HUDEP-2 (cell line): ENCODE measurements at regions not wholly inside any gene's neighbourhood (a gene's known extent, or its start where the extent isn't known, plus 50 kb on each side); places are given as distances from the start of the nearest gene placed in this dataset.

ENCODE experiments used
- DNase-seq, 76 experiments: peaks; one replicate each; lab custom pipeline; 2025; ENCODE audit not compliant: unreplicated experiment in 76 of 76; lab: John Stamatoyannopoulos, UW

GRCh38 chr2:147482916-147483669, 361.7 kb upstream of the ACVR2A start:
- no peak for DNase-seq

GRCh38 chr2:147482111-147482895, 362.5 kb upstream of the ACVR2A start:
- no peak for DNase-seq

GRCh38 chr2:147479358-147479757, 365.5 kb upstream of the ACVR2A start:
- DNase-seq = no peak

GRCh38 chr2:147473075-147473474, 371.8 kb upstream of the ACVR2A start:
- DNase-seq = no peak

GRCh38 chr2:147471126-147471525, 373.7 kb upstream of the ACVR2A start:
- DNase-seq = no peak

GRCh38 chr2:147469471-147469870, 375.4 kb upstream of the ACVR2A start:
- no peak for DNase-seq

- no peak for DNase-seq
Measured at GRCh38 chr2:147468963-147469362, 375.9 kb upstream of the ACVR2A start.

- no peak for DNase-seq
Measured at GRCh38 chr2:147468349-147468748, 376.5 kb upstream of the ACVR2A start.

GRCh38 chr2:147467441-147467840, 377.4 kb upstream of the ACVR2A start:
- no peak for DNase-seq

GRCh38 chr2:147464737-147465357, 380.0 kb upstream of the ACVR2A start:
- no peak for DNase-seq

GRCh38 chr2:147463881-147464520, 380.8 kb upstream of the ACVR2A start:
- DNase-seq = no peak

GRCh38 chr2:147460155-147460554, 384.7 kb upstream of the ACVR2A start:
- DNase-seq = no peak

- DNase-seq = no peak
Measured at GRCh38 chr2:147456779-147457178, 388.1 kb upstream of the ACVR2A start.

- DNase-seq = no peak
Measured at GRCh38 chr2:147451902-147452515, 392.8 kb upstream of the ACVR2A start.

- no peak for DNase-seq
Measured at GRCh38 chr2:147450661-147451510, 393.9 kb upstream of the ACVR2A start.

GRCh38 chr2:147449323-147449991, 395.4 kb upstream of the ACVR2A start:
- no peak for DNase-seq

GRCh38 chr2:147442816-147443215, 402.0 kb upstream of the ACVR2A start:
- no peak for DNase-seq

- DNase-seq = no peak
Measured at GRCh38 chr2:147441182-147441581, 403.6 kb upstream of the ACVR2A start.

- no peak for DNase-seq
Measured at GRCh38 chr2:147440734-147441133, 404.1 kb upstream of the ACVR2A start.
